PC-3 (cell line): ENCODE measurements at regions not wholly inside any gene's neighbourhood (a gene's known extent, or its start where the extent isn't known, plus 50 kb on each side); places are given as distances from the start of the nearest gene placed in this dataset.

Source experiments
- CTCF ChIP-seq: fragments of 300-600 bp; sonication (generic); conservative IDR thresholded peaks from 2 replicates; pipeline ENCODE4 v1.5.1; 2017; ENCODE audit warnings: antibody characterized with exemption, low read depth, mild to moderate bottlenecking, low read length
- EZH2 ChIP-seq: fragments of 300-600 bp; sonication (generic); IDR thresholded peaks from one replicate; pipeline ENCODE4 v1.6.1; 2017; ENCODE audit warnings: antibody characterized with exemption, mild to moderate bottlenecking, low read length; ENCODE audit not compliant: unreplicated experiment

GRCh38 chr6:22622351-22622750, 53.0 kb downstream of the HDGFL1 start:
- TF ChIP-seq EZH2 (no peak), CTCF (no peak)
